MCF 10A (cell line): ENCODE measurements at regions not wholly inside any gene's neighbourhood (a gene's known extent, or its start where the extent isn't known, plus 50 kb on each side); places are given as distances from the start of the nearest gene placed in this dataset.

ENCODE experiments used
- BruUV-seq: library from RNA; stranded (reverse); fragments of 400-500 nt; replicated peaks from 2 replicates; lab custom pipeline; 2021; lab: Mats Ljungman, UMichigan
- CTCF ChIA-PET: fragments of 300-600 bp; sonication (Branson Sonifier 250); formaldehyde crosslinking; extraction: SDS; loops from one replicate; lab custom pipeline; 2021; ENCODE audit warnings: antibody characterized with exemption, inconsistent platforms; lab: Yijun Ruan, JAX
- POLR2A ChIA-PET: fragments of 300-600, 350-650 bp; sonication (Branson Sonifier 250); formaldehyde crosslinking; extraction: SDS; loops from one replicate; lab custom pipeline; 2020; ENCODE audit warnings: antibody characterized with exemption, inconsistent platforms; lab: Yijun Ruan, JAX
- DNase-seq: peaks from one replicate; pipeline ENCODE4 v3.0.0-alpha.2; 2018; ENCODE audit not compliant: unreplicated experiment
- H3K27ac Mint-ChIP-seq: one replicate; pipeline ENCODE4 v1.8.0; 2022; ENCODE audit warnings: mild to moderate bottlenecking, low read depth, mixed read lengths; ENCODE audit not compliant: unreplicated experiment
- H3K27me3 Mint-ChIP-seq: one replicate; pipeline ENCODE4 v1.8.0; 2022; ENCODE audit warnings: mixed read lengths; ENCODE audit not compliant: insufficient read depth, unreplicated experiment
- H3K36me3 Mint-ChIP-seq: one replicate; pipeline ENCODE4 v1.8.0; 2022; ENCODE audit warnings: mild to moderate bottlenecking, moderate library complexity, mixed read lengths; ENCODE audit not compliant: insufficient read depth, unreplicated experiment
- H3K4me1 Mint-ChIP-seq: one replicate; pipeline ENCODE4 v1.8.0; 2022; ENCODE audit warnings: mixed read lengths; ENCODE audit not compliant: insufficient read depth, unreplicated experiment
- H3K4me3 Mint-ChIP-seq: one replicate; pipeline ENCODE4 v1.8.0; 2022; ENCODE audit warnings: mild to moderate bottlenecking, moderate library complexity, mixed read lengths; ENCODE audit not compliant: unreplicated experiment
- H3K9me3 Mint-ChIP-seq: one replicate; pipeline ENCODE4 v1.8.0; 2022; ENCODE audit warnings: mixed read lengths; ENCODE audit not compliant: unreplicated experiment
- intact Hi-C: fragments of 100-400 bp; cut with micrococcal nuclease; formaldehyde crosslinking; loops from 2 replicates; pipeline ENCODE4 v1.14.1; 2022
- TF ChIP-seq, protein P1 (sequence below): fragments of 200-600 bp; IDR thresholded peaks from one replicate; pipeline ENCODE4 v1.8.0; 2022; ENCODE audit warnings: antibody characterized with exemption, mild to moderate bottlenecking; ENCODE audit not compliant: unreplicated experiment

- intact Hi-C loops: no loop called here
- POLR2A ChIA-PET: no interaction called here
- Mint-ChIP-seq H3K4me1 (no peaks in the 10 kb centered on the region), H3K27me3 (no peaks in the 10 kb centered on the region), H3K27ac (no peak overlapping the region), H3K9me3 (peaks cover 37% of the 10 kb centered on the region), H3K36me3 (no peaks in the 10 kb centered on the region), H3K4me3 (no peak overlapping the region)
- BruUV-seq: no TSS peak
- TF ChIP-seq, protein P1, sequence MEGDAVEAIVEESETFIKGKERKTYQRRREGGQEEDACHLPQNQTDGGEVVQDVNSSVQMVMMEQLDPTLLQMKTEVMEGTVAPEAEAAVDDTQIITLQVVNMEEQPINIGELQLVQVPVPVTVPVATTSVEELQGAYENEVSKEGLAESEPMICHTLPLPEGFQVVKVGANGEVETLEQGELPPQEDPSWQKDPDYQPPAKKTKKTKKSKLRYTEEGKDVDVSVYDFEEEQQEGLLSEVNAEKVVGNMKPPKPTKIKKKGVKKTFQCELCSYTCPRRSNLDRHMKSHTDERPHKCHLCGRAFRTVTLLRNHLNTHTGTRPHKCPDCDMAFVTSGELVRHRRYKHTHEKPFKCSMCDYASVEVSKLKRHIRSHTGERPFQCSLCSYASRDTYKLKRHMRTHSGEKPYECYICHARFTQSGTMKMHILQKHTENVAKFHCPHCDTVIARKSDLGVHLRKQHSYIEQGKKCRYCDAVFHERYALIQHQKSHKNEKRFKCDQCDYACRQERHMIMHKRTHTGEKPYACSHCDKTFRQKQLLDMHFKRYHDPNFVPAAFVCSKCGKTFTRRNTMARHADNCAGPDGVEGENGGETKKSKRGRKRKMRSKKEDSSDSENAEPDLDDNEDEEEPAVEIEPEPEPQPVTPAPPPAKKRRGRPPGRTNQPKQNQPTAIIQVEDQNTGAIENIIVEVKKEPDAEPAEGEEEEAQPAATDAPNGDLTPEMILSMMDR: no peak
- no peak for DNase-seq
- CTCF ChIA-PET: no interaction called here
These were observed 215.1 kb downstream of the CBLN4 start for GRCh38 chr20:55790178-55790577.

GRCh38 chr20:55784036-55784435 is 221.3 kb downstream of the CBLN4 start:
- CTCF ChIA-PET: no interaction called here
- DNase-seq: no peak
- H3K27ac Mint-ChIP-seq: no peak overlapping the region
- H3K4me1 Mint-ChIP-seq: no peaks in the 10 kb centered on the region
- BruUV-seq: no TSS peak
- peaks cover 11% of the 10 kb centered on the region for H3K9me3 Mint-ChIP-seq
- TF ChIP-seq, protein P1: no peak
- POLR2A ChIA-PET: no interaction called here
- intact Hi-C loops: no loop called here
- H3K36me3 Mint-ChIP-seq: peaks cover under 1% of the 10 kb centered on the region
- H3K27me3 Mint-ChIP-seq: no peaks in the 10 kb centered on the region
- no peak overlapping the region for H3K4me3 Mint-ChIP-seq

- H3K27ac Mint-ChIP-seq: no peak overlapping the region
These were observed 221.9 kb downstream of the CBLN4 start for GRCh38 chr20:55783381-55783780.

GRCh38 chr20:55782912-55783253 is 222.4 kb downstream of the CBLN4 start:
- Mint-ChIP-seq H3K4me1 (no peaks in the 10 kb centered on the region), H3K27ac (no peak overlapping the region), H3K4me3 (no peak overlapping the region), H3K9me3 (peaks cover 11% of the 10 kb centered on the region), H3K27me3 (no peaks in the 10 kb centered on the region), H3K36me3 (peaks cover 5% of the 10 kb centered on the region)
- no TSS peak for BruUV-seq
- POLR2A ChIA-PET: no interaction called here
- TF ChIP-seq, protein P1: no peak
- no peak for DNase-seq
- CTCF ChIA-PET: interaction anchor here (0.5 kb wide), 1 partner anchor 266 kb away, joined by 5 read pairs; no protein-coding TSS in a partner anchor
- intact Hi-C loops: no loop called here

More at GRCh38 chr20:55783381-55783780, 221.9 kb downstream of the CBLN4 start:
- BruUV-seq: no TSS peak
- Mint-ChIP-seq H3K36me3 (peaks cover 5% of the 10 kb centered on the region), H3K4me3 (no peak overlapping the region), H3K9me3 (peaks cover 11% of the 10 kb centered on the region), H3K27me3 (no peaks in the 10 kb centered on the region), H3K4me1 (no peaks in the 10 kb centered on the region)
- ChIA-PET CTCF (interaction anchor here (0.5 kb wide), 1 partner anchor 265 kb away, joined by 5 read pairs; no protein-coding TSS in a partner anchor), POLR2A (no interaction called here)
- no peak for DNase-seq
- intact Hi-C loops: no loop called here
- TF ChIP-seq, protein P1: no peak
